ENCODE measurements at regions not wholly inside any gene's neighbourhood (a gene's known extent, or its start where the extent isn't known, plus 50 kb on each side); places are given as distances from the start of the nearest gene placed in this dataset.

- Histone ChIP-seq H3K4me3 (ENCODE audit: low read length) (no peak overlapping the region), H3K79me2 (ENCODE audit: control insufficient read depth, low read length) (no peaks in the 10 kb centered on the region), H4K20me1 (ENCODE audit: control insufficient read depth, insufficient read depth, low read depth, low read length) (no peaks in the 10 kb centered on the region), H3K27me3 (ENCODE audit: control insufficient read depth, low read length) (no peaks in the 10 kb centered on the region), H3K27ac (ENCODE audit: low read depth, low read length) (no peak overlapping the region), H3K9me3 (ENCODE audit: control insufficient read depth, insufficient read depth, low read length) (no peaks in the 10 kb centered on the region; the same call in 1 of the 2 replicates), H3K36me3 (ENCODE audit: control insufficient read depth, low read length) (no peaks in the 10 kb centered on the region; the same call in 1 of the 2 replicates), H3F3A (ENCODE audit: control insufficient read depth, insufficient read depth) (no peaks in the 10 kb centered on the region), H3K4me1 (ENCODE audit: control insufficient read depth, low read length) (peaks cover 32% of the 10 kb centered on the region), H3K9me2 (replicated peaks; ENCODE audit: control insufficient read depth, low read length) (no peaks in the 10 kb centered on the region), H3K4me2 (ENCODE audit: low read length) (no peak overlapping the region)
- TF ChIP-seq CTCF (IDR thresholded peaks at IDR 0.05; ENCODE audit: low read depth, low read length, poor library complexity, severe bottlenecking) (no peak), EZH2phosphoT487 (IDR thresholded peaks at IDR 0.05; ENCODE audit: borderline replicate concordance, low read length) (no peak)
These were observed 336.9 kb upstream of the TRAM1L1 start for GRCh38 chr4:117422297-117422696.

DNA sequence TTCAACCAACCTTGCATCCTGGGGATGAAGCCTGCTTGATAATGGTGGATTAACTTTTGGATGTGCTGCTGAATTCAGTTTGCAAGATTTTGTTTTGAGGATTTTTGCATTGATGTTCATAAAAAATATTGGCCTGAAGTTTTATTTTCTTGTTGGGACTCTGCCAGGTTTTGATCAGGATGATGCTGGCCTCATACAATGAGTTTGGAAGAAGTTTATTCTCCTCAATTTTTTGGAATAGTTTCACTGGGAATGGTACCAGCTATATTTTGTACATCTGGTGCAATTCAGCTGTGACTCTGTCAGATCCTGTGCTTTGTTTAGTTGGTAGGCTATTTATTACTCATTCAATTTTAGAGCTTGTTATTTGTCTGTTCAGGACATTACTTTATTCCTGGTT lies 340.3 kb upstream of the TRAM1L1 start:
- no peaks in the 10 kb centered on the region; the same call in 1 of the 2 replicates for H3K36me3 ChIP-seq (ENCODE audit: control insufficient read depth, low read length)
- no peak for TF ChIP-seq CTCF (IDR thresholded peaks at IDR 0.05; ENCODE audit: low read depth, low read length, poor library complexity, severe bottlenecking)
- TF ChIP-seq EZH2phosphoT487 (IDR thresholded peaks at IDR 0.05; ENCODE audit: borderline replicate concordance, low read length), result no peak
- peaks cover 42% of the 10 kb centered on the region for H3K4me1 ChIP-seq (ENCODE audit: control insufficient read depth, low read length)
- no peaks in the 10 kb centered on the region for H3K27me3 ChIP-seq (ENCODE audit: control insufficient read depth, low read length)
- no peaks in the 10 kb centered on the region for H3K79me2 ChIP-seq (ENCODE audit: control insufficient read depth, low read length)
- peak overlapping the region; percentile 58 for H3K27ac ChIP-seq (ENCODE audit: low read depth, low read length)
- no peaks in the 10 kb centered on the region for H4K20me1 ChIP-seq (ENCODE audit: control insufficient read depth, insufficient read depth, low read depth, low read length)
- peak overlapping the region; percentile 55 for H3K4me2 ChIP-seq (ENCODE audit: low read length)
- H3K9me3 ChIP-seq (ENCODE audit: control insufficient read depth, insufficient read depth, low read length), result peaks cover 12% of the 10 kb centered on the region; the same call in 1 of the 2 replicates
- H3F3A ChIP-seq (ENCODE audit: control insufficient read depth, insufficient read depth), result no peaks in the 10 kb centered on the region
- no peaks in the 10 kb centered on the region for H3K9me2 ChIP-seq (replicated peaks; ENCODE audit: control insufficient read depth, low read length)
- H3K4me3 ChIP-seq (ENCODE audit: low read length), result peak overlapping the region; percentile 43

GRCh38 chr4:117428536-117428935 lies 343.2 kb upstream of the TRAM1L1 start:
- Histone ChIP-seq H3F3A (ENCODE audit: control insufficient read depth, insufficient read depth) (no peaks in the 10 kb centered on the region), H3K36me3 (ENCODE audit: control insufficient read depth, low read length) (no peaks in the 10 kb centered on the region; the same call in 1 of the 2 replicates), H3K4me3 (ENCODE audit: low read length) (no peak overlapping the region), H3K79me2 (ENCODE audit: control insufficient read depth, low read length) (no peaks in the 10 kb centered on the region), H3K4me1 (ENCODE audit: control insufficient read depth, low read length) (peaks cover 42% of the 10 kb centered on the region), H3K27me3 (ENCODE audit: control insufficient read depth, low read length) (no peaks in the 10 kb centered on the region), H4K20me1 (ENCODE audit: control insufficient read depth, insufficient read depth, low read depth, low read length) (no peaks in the 10 kb centered on the region), H3K27ac (ENCODE audit: low read depth, low read length) (no peak overlapping the region), H3K9me2 (replicated peaks; ENCODE audit: control insufficient read depth, low read length) (no peaks in the 10 kb centered on the region), H3K9me3 (ENCODE audit: control insufficient read depth, insufficient read depth, low read length) (peaks cover 12% of the 10 kb centered on the region; the same call in 1 of the 2 replicates), H3K4me2 (ENCODE audit: low read length) (peak overlapping the region; percentile 5; the same call in 1 of the 2 replicates)
- TF ChIP-seq EZH2phosphoT487 (IDR thresholded peaks at IDR 0.05; ENCODE audit: borderline replicate concordance, low read length) (no peak), CTCF (IDR thresholded peaks at IDR 0.05; ENCODE audit: low read depth, low read length, poor library complexity, severe bottlenecking) (no peak)
